ENCODE measurements at regions not wholly inside any gene's neighbourhood (a gene's known extent, or its start where the extent isn't known, plus 50 kb on each side); places are given as distances from the start of the nearest gene placed in this dataset.

DNA sequence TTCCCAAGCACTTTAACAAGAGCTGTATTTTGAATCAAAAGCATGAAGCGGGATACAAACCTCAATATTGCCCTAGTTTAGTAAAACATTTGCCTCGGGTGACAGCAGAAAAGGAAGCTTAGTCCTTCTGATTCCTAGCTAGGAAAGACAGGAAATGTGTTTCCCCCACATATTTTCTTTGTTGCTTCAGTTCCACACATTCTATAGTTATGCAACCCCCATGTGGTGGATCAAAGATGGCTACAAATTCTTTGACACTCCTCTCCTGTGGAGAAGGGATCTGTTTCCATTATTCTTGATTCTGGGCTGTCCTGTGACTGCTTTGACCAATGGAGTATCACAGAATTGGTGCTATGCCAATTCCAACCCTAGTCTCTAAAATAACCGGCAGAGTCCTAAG is 89.1 kb upstream of the SLC30A5 start:
- Histone ChIP-seq H3K4me1 (ENCODE audit: insufficient read depth, low read length) (no peaks in the 10 kb centered on the region), H3K36me3 (ENCODE audit: insufficient read depth, low read length) (no peaks in the 10 kb centered on the region), H3K9me3 (ENCODE audit: control insufficient read depth in 1 of 2, insufficient read depth in 1 of 2, low read length in 2 of 2) (no peaks in the 10 kb centered on the region), H3K27me3 (ENCODE audit: control insufficient read depth in 1 of 2, insufficient read depth in 2 of 2, low read length in 2 of 2) (no peaks in the 10 kb centered on the region), H3K4me3 (ENCODE audit: low read length) (no peak overlapping the region), H3K27ac (ENCODE audit: low read depth in 1 of 2, low read length in 2 of 2) (no peak overlapping the region)
- no peak for TF ChIP-seq CTCF (IDR thresholded peaks at IDR 0.05)
- Mint-ChIP-seq H3K27ac (no peak overlapping the region), H3K27me3 (peaks cover 27% of the 10 kb centered on the region), H3K9me3 (no peaks in the 10 kb centered on the region), H3K4me1 (ENCODE audit: low read depth) (no peaks in the 10 kb centered on the region), H3K4me3 (no peak overlapping the region), H3K36me3 (ENCODE audit: low read depth) (no peaks in the 10 kb centered on the region)
- no peak for DNase-seq
- ATAC-seq (ENCODE audit: poor library complexity): no peak
- ChIA-PET POLR2A (no interaction called here), CTCF (no interaction called here)
- intact Hi-C loops (cut with DNase I, micrococcal nuclease): no loop called here

GRCh38 chr5:69006030-69006429 is 87.8 kb upstream of the SLC30A5 start:
- no peaks in the 10 kb centered on the region for H3K36me3 Mint-ChIP-seq (ENCODE audit: low read depth)
- H3K27ac Mint-ChIP-seq: no peak overlapping the region
- no peak for TF ChIP-seq CTCF (IDR thresholded peaks at IDR 0.05)
- Histone ChIP-seq H3K9me3 (ENCODE audit: control insufficient read depth in 1 of 2, insufficient read depth in 1 of 2, low read length in 2 of 2) (no peaks in the 10 kb centered on the region), H3K4me3 (ENCODE audit: low read length) (no peak overlapping the region), H3K36me3 (ENCODE audit: insufficient read depth, low read length) (no peaks in the 10 kb centered on the region), H3K4me1 (ENCODE audit: insufficient read depth, low read length) (no peaks in the 10 kb centered on the region), H3K27ac (ENCODE audit: low read depth in 1 of 2, low read length in 2 of 2) (no peak overlapping the region), H3K27me3 (ENCODE audit: control insufficient read depth in 1 of 2, insufficient read depth in 2 of 2, low read length in 2 of 2) (no peaks in the 10 kb centered on the region)
- no peak overlapping the region for H3K4me3 Mint-ChIP-seq
- no peaks in the 10 kb centered on the region for H3K4me1 Mint-ChIP-seq (ENCODE audit: low read depth)
- peaks cover 27% of the 10 kb centered on the region for H3K27me3 Mint-ChIP-seq
- no peak for ATAC-seq (ENCODE audit: poor library complexity)
- intact Hi-C loops (cut with DNase I, micrococcal nuclease): loop anchor here in 1 of 2 experiments (2.0 kb wide), 1 partner anchor 1761 kb away; no protein-coding TSS in a partner anchor
- no peak for DNase-seq
- no peaks in the 10 kb centered on the region for H3K9me3 Mint-ChIP-seq
- POLR2A ChIA-PET: no interaction called here
- CTCF ChIA-PET: no interaction called here

DNA sequence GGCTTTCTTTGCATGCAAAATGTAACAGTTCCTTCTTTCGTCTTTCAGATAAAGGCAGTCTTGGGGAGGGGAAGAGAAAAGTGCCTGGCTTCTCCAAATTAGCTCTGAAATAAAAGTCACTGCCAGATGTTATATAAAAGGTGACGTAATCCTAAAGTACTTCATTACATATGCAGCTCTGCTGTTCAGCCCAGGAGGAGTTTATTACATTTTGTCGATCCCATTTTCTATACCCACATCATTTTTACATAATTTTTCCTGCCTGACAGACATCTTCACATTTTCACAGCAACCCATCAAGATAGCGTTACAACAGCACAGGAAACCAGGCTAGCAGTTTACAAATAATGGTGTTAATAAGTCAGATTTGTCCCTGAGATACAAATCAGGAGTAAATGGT is 86.7 kb upstream of the SLC30A5 start:
- Mint-ChIP-seq H3K27ac (no peak overlapping the region), H3K4me3 (no peak overlapping the region), H3K36me3 (ENCODE audit: low read depth) (no peaks in the 10 kb centered on the region), H3K27me3 (peaks cover 23% of the 10 kb centered on the region), H3K9me3 (no peaks in the 10 kb centered on the region), H3K4me1 (ENCODE audit: low read depth) (no peaks in the 10 kb centered on the region)
- Histone ChIP-seq H3K27me3 (ENCODE audit: control insufficient read depth in 1 of 2, insufficient read depth in 2 of 2, low read length in 2 of 2) (no peaks in the 10 kb centered on the region), H3K9me3 (ENCODE audit: control insufficient read depth in 1 of 2, insufficient read depth in 1 of 2, low read length in 2 of 2) (no peaks in the 10 kb centered on the region), H3K4me1 (ENCODE audit: insufficient read depth, low read length) (no peaks in the 10 kb centered on the region), H3K27ac (ENCODE audit: low read depth in 1 of 2, low read length in 2 of 2) (no peak overlapping the region), H3K36me3 (ENCODE audit: insufficient read depth, low read length) (no peaks in the 10 kb centered on the region), H3K4me3 (ENCODE audit: low read length) (no peak overlapping the region)
- no peak for TF ChIP-seq CTCF (IDR thresholded peaks at IDR 0.05)
- ATAC-seq (ENCODE audit: poor library complexity): no peak
- POLR2A ChIA-PET: no interaction called here
- intact Hi-C loops (cut with DNase I, micrococcal nuclease): loop anchor here (1.0 to 2.0 kb wide), 2 partner anchors 721 to 1762 kb away; no protein-coding TSS in a partner anchor
- CTCF ChIA-PET: no interaction called here
- DNase-seq: no peak

Measured in CD4-positive, alpha-beta T cell (primary cell).